Fibroblast of the conjunctiva (primary cell): ENCODE measurements at regions not wholly inside any gene's neighbourhood (a gene's known extent, or its start where the extent isn't known, plus 50 kb on each side); places are given as distances from the start of the nearest gene placed in this dataset.

Experiments
- DNase-seq: peaks from one replicate; pipeline ENCODE4 v3.0.0-alpha.2; 2010; ENCODE audit warnings: low read depth

DNA sequence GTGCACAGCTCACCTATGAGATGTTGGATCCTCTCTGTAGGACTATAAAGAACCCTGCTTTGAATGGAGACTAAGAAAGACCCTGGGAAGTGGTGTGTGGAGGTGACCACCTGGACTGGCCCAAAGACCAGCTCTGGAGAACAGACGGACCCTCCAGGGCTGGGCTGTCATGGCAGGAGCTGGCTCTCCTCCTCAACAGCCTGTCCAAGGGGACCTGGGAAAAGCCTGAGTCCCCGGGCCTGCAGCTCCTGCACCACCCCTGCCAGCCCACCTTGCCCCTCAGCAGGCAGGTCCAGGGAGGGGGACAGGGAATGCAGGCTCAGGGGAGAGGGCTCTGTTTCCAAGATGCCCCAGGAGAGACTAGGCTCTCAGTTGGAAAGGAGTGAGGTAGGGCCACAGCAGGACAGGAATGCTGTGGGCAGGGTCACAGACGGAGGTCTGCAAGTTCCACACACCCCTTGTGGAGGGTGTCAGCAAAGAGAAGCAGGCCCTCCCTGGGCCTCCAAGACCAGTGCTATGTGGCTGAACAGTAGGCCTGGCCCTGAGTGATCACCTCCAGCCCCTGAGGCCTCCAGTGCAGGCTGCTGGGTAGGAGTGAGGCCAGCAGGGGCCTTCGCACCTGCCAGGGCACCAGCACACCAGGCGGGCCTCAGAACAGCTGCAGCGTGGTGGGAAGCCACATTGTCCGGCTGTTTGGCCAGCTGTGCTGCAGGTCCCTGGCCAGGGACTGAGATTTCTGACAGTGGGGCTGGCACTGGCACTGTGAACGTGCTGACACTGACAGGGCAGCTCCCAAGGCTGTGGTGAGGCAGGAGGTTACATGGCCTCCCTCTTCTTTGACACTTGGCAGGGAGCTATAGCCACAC is 86.4 kb upstream of the OTOS start:
- no peak for DNase-seq

GRCh38 chr2:240227538-240228428 is 87.3 kb upstream of the OTOS start:
- DNase-seq, result no peak

DNA sequence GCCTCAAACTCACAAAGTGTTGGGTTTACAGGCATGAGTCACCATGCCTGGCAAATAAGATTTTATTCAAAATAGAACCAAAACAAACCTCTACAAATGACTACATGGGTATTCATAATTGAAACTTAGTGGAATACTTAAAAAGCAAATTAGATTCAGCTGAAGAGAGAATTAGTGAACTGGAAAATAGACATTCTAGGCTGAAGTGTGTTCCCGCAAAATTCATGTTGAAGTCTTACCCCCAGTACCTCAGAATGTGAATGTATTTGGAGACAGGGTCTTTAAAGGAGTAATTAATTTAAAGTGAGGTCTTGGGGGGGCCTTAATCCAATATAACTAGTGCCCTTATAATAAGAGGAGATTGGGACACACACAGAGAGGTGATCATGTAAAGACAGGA is 88.5 kb upstream of the OTOS start:
- DNase-seq, result no peak

GRCh38 chr2:240229603-240230235 is 89.3 kb upstream of the OTOS start:
- DNase-seq, result no peak

DNA sequence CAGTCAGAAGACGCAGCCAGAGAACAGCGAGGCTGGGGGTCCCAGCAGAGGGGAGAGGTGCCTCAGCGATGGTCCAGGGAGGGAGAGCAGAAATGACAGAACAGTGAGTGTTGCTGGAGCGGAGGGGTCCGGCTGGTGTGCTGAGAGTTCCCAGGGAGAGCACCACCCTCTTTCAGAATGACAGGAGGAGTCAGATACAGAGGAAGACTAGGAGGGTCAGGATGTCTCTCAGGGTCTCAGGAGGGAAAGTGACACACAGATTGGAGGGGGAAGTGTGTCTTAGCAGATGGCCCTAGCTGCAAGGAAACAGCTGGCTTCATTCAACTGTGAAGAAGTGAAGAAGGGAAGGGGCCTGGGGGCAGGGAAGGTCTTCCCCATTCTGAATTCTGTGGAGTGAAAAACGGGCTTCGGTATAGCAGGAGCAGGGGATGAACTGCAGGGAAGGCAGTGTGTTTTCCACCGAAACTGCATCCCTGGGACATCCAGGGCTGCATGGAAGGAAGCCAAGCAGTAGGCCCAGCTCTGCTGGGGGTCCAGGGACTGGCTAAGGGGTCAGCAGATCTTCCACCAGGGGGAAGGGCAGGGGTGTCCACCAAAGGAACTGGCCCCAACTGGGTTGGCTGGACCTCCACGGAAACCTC is 90.0 kb upstream of the OTOS start:
- DNase-seq, result no peak

GRCh38 chr2:240231838-240232244 is 91.4 kb upstream of the OTOS start:
- DNase-seq, result no peak

- DNase-seq, result no peak
Measured at GRCh38 chr2:240232264-240232915, 91.9 kb upstream of the OTOS start.

- DNase-seq, result peak; percentile 64
Measured at GRCh38 chr2:240232961-240233884, 92.8 kb upstream of the OTOS start.

GRCh38 chr2:240233885-240234502 is 93.5 kb upstream of the OTOS start:
- DNase-seq, result no peak

- no peak for DNase-seq
Measured at GRCh38 chr2:240234503-240234951, 94.1 kb upstream of the OTOS start.

- no peak for DNase-seq
Measured at GRCh38 chr2:240235149-240235803, 94.8 kb upstream of the OTOS start.

GRCh38 chr2:240235811-240236210 is 95.4 kb upstream of the OTOS start:
- DNase-seq, result no peak

DNA sequence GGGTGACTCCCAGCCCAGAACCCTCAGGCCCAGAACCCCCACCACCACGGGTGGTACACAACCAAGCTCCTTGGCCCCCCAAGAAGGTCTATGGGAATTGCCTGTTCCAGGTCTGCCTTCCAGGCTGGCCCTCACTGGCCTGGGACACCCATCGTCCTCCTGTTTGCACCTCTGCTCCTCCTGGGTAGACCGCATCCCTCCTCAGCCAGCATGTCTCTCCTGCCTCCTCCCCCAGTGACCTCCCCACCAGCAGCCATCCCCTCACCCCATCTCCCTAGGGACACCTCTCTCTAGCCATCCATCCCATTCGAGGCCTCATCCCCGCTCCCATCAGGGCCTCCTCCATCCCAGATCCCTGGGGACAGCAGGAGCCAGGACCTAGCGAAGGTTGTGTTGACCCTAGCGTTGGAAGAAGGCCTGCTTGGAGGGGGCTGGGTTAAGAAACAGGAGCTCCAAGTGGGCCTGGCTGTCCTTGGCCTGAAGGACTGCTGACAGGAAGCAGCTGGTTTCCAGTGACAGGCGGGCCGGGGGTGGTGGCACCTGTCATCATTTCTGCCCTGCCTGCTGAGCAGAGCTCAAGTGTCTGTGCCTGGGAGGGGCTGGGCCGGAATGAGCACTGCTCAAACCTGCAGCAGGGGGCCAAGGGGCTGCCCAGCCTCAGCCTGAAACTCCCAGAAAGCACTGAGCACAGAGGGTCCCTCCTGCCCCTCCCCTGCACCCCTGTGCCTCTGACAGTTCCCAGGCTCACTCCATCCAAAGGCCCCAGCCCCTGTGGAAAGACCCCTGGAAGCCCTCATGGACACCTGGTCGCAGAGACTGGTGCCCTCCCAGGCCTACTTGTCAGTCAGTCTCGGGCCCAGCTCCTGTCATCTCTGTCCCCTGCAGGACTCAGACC is 96.0 kb upstream of the OTOS start:
- no peak for DNase-seq

DNA sequence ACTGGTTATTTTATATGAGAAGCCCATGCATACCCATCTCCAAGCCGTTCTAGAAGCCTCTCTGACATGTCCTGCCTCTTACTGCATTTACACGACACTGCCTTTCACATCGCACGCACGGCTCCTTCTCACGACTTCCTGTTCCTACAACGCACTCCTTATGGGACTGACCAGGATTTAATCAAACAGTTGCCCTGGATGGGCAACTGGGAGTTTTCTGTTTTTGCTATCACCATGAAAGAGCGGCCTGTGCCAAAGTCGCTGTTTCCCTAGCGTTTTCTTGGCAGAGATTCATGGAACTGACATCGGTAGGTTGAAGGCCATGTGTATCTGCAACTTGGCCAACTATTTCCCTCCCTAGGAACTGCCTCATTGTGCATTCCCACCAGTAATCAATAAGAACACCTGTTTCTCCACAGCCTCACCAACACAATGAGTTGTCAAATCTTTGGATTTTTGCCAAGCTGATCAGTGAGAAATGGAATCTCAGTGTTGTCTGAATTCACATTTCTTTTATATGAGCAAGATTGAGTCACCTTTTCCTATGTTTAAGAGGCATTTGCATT is 97.2 kb upstream of the OTOS start:
- peak; percentile 13 for DNase-seq

DNA sequence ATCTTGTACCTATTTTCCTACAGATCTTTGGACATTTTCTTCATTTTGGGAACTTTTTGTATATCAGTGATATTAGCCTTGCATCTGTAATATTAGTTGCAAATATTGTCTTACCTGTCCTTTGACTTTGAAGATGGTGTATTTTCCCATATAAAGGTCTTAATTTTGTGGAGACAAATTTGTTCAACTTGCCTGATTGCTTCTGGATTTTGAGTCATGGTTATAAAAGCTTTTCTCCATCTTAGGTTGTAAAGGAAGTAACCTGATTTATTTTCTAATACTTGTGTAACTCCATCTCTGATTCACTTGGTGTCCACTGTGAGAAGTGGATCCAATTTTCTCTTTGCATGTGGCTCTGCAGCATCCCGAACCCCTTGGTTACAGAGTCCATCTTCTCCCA is 97.7 kb upstream of the OTOS start:
- no peak for DNase-seq

DNA sequence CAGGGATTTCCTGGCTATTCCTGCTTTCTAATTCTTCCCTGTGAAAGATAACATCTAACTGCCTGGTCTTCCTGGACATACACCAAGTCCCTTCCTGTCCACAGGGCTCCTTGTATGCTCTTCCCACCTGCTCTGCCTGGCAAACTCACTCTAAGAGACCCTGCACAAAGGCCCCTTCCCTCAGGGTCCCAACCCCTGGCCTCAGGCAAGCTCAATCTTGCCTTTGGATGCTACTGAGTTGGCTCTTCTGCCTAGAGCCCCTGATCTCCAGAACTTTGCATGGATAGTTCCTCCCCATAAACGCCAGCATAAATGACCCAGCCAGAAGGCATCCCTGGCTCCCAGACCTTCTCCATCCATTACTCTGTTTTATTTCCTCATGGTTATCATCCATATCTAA is 98.3 kb upstream of the OTOS start:
- no peak for DNase-seq

DNA sequence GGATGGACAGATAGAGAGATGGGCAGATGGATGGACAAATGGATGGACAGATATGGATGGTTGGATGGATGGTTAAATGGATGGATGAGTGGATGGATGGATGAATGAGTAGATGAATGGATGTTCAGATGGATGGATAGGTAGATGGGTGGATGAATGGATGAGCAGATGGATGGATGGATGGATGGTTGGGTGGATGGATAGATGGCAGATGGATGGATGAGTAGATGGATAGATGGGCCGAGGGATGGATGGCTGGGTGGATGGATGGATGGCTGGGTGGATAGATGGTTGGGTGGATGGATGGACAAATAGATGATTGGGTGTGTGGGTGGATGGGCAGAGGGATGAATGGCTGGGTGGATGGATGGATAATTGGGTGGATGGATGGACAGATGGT is 98.9 kb upstream of the OTOS start:
- DNase-seq, result no peak
